GM13976 (cell line): ENCODE measurements at regions not wholly inside any gene's neighbourhood (a gene's known extent, or its start where the extent isn't known, plus 50 kb on each side); places are given as distances from the start of the nearest gene placed in this dataset.
"Not testable (repeated sequence)": the region's sequence is repeated elsewhere in the genome, so short reads cannot be mapped to it uniquely, and the experiment has no call there.

Experiments used
- DNase-seq: peaks from one replicate; pipeline ENCODE4 v3.0.0; 2012; ENCODE audit warnings: low spot score
- in situ Hi-C: fragments of 300-500 bp; cut with MboI; formaldehyde crosslinking; loops from one replicate; pipeline ENCODE4 v1.12.0; 2022; ENCODE audit warnings: low sequenced_read_pairs, mixed read lengths, inconsistent platforms; ENCODE audit not compliant: unreplicated experiment
- TF ChIP-seq, protein P1 (sequence below): IDR thresholded peaks from 2 replicates; pipeline ENCODE4 v1.5.1; 2012; ENCODE audit warnings: borderline replicate concordance, mild to moderate bottlenecking; ENCODE audit not compliant: insufficient read depth; ENCODE audit errors: extremely low read depth, missing control alignments, control extremely low read depth

GRCh38 chr2:102871707-102872106 lies 109.9 kb downstream of the TMEM182 start:
- in situ Hi-C loops, result no loop called here
- no peak for DNase-seq
- TF ChIP-seq, protein P1, sequence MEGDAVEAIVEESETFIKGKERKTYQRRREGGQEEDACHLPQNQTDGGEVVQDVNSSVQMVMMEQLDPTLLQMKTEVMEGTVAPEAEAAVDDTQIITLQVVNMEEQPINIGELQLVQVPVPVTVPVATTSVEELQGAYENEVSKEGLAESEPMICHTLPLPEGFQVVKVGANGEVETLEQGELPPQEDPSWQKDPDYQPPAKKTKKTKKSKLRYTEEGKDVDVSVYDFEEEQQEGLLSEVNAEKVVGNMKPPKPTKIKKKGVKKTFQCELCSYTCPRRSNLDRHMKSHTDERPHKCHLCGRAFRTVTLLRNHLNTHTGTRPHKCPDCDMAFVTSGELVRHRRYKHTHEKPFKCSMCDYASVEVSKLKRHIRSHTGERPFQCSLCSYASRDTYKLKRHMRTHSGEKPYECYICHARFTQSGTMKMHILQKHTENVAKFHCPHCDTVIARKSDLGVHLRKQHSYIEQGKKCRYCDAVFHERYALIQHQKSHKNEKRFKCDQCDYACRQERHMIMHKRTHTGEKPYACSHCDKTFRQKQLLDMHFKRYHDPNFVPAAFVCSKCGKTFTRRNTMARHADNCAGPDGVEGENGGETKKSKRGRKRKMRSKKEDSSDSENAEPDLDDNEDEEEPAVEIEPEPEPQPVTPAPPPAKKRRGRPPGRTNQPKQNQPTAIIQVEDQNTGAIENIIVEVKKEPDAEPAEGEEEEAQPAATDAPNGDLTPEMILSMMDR, result no peak

DNA sequence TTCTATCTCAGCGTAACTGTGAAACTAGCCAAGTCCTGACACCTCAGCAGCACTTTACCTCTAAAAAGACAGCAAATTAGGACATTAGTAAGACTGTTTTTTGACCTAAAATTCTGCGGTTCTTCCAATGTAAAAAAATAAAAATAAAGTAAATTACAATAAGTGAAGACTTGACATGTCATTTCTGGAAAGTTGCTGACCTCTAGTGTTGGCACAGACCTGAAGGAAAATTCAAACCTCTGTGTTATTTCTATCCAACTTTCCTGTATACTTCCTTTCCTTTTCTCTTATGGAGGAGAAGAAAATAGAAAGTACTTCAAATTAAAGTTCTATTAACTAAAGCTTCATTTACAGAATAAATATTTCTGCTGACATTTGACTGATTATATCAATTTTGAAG lies 110.6 kb downstream of the TMEM182 start:
- DNase-seq, result no peak
- TF ChIP-seq, protein P1, result no peak
- in situ Hi-C loops, result no loop called here

GRCh38 chr2:102879513-102879912 lies 117.7 kb downstream of the TMEM182 start:
- in situ Hi-C loops, DNase-seq: not testable (repeated sequence)

GRCh38 chr2:102880731-102881130 lies 118.9 kb downstream of the TMEM182 start:
- TF ChIP-seq, protein P1, result no peak
- no peak for DNase-seq
- in situ Hi-C loops, result no loop called here

DNA sequence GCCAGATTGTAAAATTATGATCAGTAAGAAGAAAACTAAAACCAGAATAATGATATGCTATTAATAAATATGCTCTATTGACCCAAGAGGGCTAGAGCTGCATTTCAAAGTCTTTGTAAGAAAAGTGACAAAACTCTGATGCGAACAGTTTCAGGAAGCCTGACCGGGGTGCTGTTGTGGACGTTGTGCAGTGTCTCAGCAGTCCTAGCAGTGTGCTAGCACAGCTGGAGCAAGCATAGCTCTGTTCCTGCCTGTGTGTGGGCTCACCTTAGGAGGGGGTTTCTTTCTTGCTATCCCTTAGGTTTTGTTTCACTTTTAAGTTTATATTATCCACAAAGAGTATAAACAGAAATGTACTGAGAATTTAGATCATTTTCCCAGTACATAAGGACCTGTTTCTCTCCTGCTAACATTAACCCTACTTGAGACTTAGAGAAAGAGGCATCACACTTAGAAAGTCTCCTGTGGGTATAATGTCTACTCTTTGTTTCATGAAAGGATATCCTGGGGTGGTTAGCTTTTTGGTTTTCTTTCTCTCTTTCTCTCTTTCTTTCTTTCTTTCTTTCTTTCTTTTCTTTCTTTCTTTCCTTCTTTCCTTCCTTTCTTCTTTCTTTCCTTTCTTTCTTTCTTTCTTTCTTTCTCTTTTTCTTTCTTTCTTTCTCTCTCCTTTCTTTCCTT lies 124.5 kb downstream of the TMEM182 start:
- TF ChIP-seq, protein P1, result no peak
- in situ Hi-C loops, result no loop called here

GRCh38 chr2:102888514-102888913 lies 126.7 kb downstream of the TMEM182 start:
- in situ Hi-C loops, result no loop called here
- TF ChIP-seq, protein P1, result no peak
- DNase-seq, result no peak

More for the DNA sequence above, 124.5 kb downstream of the TMEM182 start:
- DNase-seq, result no peak

DNA sequence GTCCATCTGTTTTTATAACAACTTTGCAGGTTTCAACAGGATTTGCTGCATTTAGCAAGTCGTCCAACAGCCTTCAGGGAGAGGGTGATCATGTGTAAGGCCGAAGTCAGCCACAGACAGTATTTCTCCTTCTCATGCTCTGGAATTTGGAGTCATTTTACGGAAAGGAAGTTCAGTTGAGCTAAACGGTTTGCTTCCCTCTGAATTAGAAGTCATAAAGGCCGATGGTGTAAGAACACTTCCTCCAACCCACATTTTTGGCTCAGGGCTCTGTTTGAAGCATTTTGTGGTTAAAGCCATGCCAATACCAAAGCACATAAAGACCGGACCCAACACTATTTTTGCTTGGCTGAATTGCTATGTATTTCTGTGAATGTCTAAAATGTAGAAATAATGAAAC lies 129.5 kb downstream of the TMEM182 start:
- TF ChIP-seq, protein P1, result no peak
- DNase-seq, result no peak
- in situ Hi-C loops, result no loop called here
